ENCODE measurements at regions not wholly inside any gene's neighbourhood (a gene's known extent, or its start where the extent isn't known, plus 50 kb on each side); places are given as distances from the start of the nearest gene placed in this dataset.

- no peak for DNase-seq (ENCODE audit: low spot score)
- no peak for TF ChIP-seq CTCF (conservative IDR thresholded peaks at IDR 0.05; ENCODE audit: low read depth)
- ChIA-PET POLR2A (ENCODE audit: low non-redundant PET) (no interaction called here), CTCF (interaction anchor here (0.6 kb wide), 1 partner anchor 1787 kb away, joined by 6 read pairs; no protein-coding TSS in a partner anchor)
- no peak overlapping the region for H3K27ac ChIP-seq
Measured at GRCh38 chr12:111214401-111214800, 154.5 kb downstream of the PHETA1 start.

- CTCF ChIA-PET: interaction anchor here (0.6 kb wide), 1 partner anchor 1786 kb away, joined by 6 read pairs; no protein-coding TSS in a partner anchor
- no peak for DNase-seq (ENCODE audit: low spot score)
- POLR2A ChIA-PET (ENCODE audit: low non-redundant PET): no interaction called here
- no peak overlapping the region for H3K27ac ChIP-seq
- no peak for TF ChIP-seq CTCF (conservative IDR thresholded peaks at IDR 0.05; ENCODE audit: low read depth)
Measured at GRCh38 chr12:111213561-111213960, 155.3 kb downstream of the PHETA1 start.

GRCh38 chr12:111212814-111213456, 156.0 kb downstream of the PHETA1 start:
- DNase-seq (ENCODE audit: low spot score): no peak
- no peak for TF ChIP-seq CTCF (conservative IDR thresholded peaks at IDR 0.05; ENCODE audit: low read depth)
- POLR2A ChIA-PET (ENCODE audit: low non-redundant PET): no interaction called here
- no peak overlapping the region for H3K27ac ChIP-seq
- CTCF ChIA-PET: interaction anchor here (0.6 kb wide), 1 partner anchor 59 kb away, joined by 3 read pairs; no protein-coding TSS in a partner anchor

- no peak for TF ChIP-seq CTCF (conservative IDR thresholded peaks at IDR 0.05; ENCODE audit: low read depth)
- DNase-seq (ENCODE audit: low spot score): no peak
- POLR2A ChIA-PET (ENCODE audit: low non-redundant PET): no interaction called here
- CTCF ChIA-PET: interaction anchor here (0.6 kb wide), 2 partner anchors 60 to 276 kb away, joined by 3 read pairs; no protein-coding TSS in a partner anchor
- no peak overlapping the region for H3K27ac ChIP-seq
Measured at GRCh38 chr12:111211910-111212757, 156.8 kb downstream of the PHETA1 start.

GRCh38 chr12:111209811-111210210, 159.1 kb downstream of the PHETA1 start:
- ChIA-PET CTCF (interaction anchor here (1.0 kb wide), 1 partner anchor 62 kb away, joined by 4 read pairs; no protein-coding TSS in a partner anchor), POLR2A (ENCODE audit: low non-redundant PET) (no interaction called here)
- DNase-seq (ENCODE audit: low spot score): no peak
- no peak overlapping the region for H3K27ac ChIP-seq
- no peak for TF ChIP-seq CTCF (conservative IDR thresholded peaks at IDR 0.05; ENCODE audit: low read depth)

GRCh38 chr12:111207761-111208160, 161.1 kb downstream of the PHETA1 start:
- no peak for DNase-seq (ENCODE audit: low spot score)
- ChIA-PET POLR2A (ENCODE audit: low non-redundant PET) (no interaction called here), CTCF (interaction anchor here (0.5 kb wide), 1 partner anchor 644 kb away, joined by 3 read pairs; no protein-coding TSS in a partner anchor)
- TF ChIP-seq CTCF (conservative IDR thresholded peaks at IDR 0.05; ENCODE audit: low read depth): no peak
- H3K27ac ChIP-seq: no peak overlapping the region

All from RWPE1 (cell line).